ENCODE measurements at regions not wholly inside any gene's neighbourhood (a gene's known extent, or its start where the extent isn't known, plus 50 kb on each side); places are given as distances from the start of the nearest gene placed in this dataset.

DNA sequence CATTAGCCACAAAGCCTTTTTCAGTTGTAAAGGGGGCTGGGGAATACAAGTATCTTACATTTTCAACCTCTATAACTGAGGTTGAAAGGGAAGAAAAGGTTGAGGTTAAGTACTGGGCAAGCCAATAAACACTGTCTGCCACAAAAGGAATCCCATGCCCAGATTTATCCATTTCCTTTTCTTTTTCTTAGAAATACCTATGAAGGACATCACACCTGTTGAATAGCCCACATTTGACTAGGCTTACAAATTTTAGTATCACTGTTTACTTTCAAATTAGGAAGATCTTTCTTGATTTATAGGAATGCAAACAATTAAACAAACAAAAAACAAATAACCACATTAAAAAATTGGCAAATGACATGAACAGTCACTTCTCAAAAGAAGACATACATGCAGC, 81.0 kb upstream of the CAV2 start:
- SMC1A ChIA-PET (ENCODE audit: uncharacterized antibody, unreplicated experiment), result no interaction called here
- RAD21 ChIA-PET (ENCODE audit: unreplicated experiment), result no interaction called here
- H3K9me3 ChIP-seq (replicated peaks; ENCODE audit: control insufficient read depth, insufficient read depth, low read length), result no peaks in the 10 kb centered on the region
- in situ Hi-C loops (cut with MboI) (no loop called here), intact Hi-C loops (cut with micrococcal nuclease; ENCODE audit: unreplicated experiment) (no loop called here)
- H3K79me2 ChIP-seq (ENCODE audit: control insufficient read depth, insufficient read depth, low read length), result no peaks in the 10 kb centered on the region
- no peak overlapping the region for H2AFZ ChIP-seq (ENCODE audit: control insufficient read depth, low read depth, low read length)
- CTCF ChIA-PET, result no interaction called here
- peaks cover 0 to 3% of the 10 kb centered on the region in 2 experiments; a peak in 1 of 4 replicates for H3K27me3 ChIP-seq (replicated peaks in 1 of 2; ENCODE audit: control insufficient read depth in 2 of 2, insufficient read depth in 2 of 2, low read length in 1 of 2)
- ATAC-seq (no peak), DNase-seq (ENCODE audit: low read depth, low spot score) (no peak), FAIRE-seq (no peak)
- no peak overlapping the region for H3K9ac ChIP-seq (ENCODE audit: control insufficient read depth, insufficient read depth, low read length)
- TF ChIP-seq, protein P1, sequence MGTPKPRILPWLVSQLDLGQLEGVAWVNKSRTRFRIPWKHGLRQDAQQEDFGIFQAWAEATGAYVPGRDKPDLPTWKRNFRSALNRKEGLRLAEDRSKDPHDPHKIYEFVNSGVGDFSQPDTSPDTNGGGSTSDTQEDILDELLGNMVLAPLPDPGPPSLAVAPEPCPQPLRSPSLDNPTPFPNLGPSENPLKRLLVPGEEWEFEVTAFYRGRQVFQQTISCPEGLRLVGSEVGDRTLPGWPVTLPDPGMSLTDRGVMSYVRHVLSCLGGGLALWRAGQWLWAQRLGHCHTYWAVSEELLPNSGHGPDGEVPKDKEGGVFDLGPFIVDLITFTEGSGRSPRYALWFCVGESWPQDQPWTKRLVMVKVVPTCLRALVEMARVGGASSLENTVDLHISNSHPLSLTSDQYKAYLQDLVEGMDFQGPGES (IDR thresholded peaks at IDR 0.05), result no peak
- TF ChIP-seq SMARCA5 (IDR thresholded peaks at IDR 0.05) (no peak), HCFC1 (IDR thresholded peaks at IDR 0.05; ENCODE audit: low read length) (no peak), POLR2A (IDR thresholded peaks at IDR 0.05; ENCODE audit: low read depth, low read length) (no peak), RBBP5 (conservative IDR thresholded peaks at IDR 0.05) (no peak)
- TF ChIP-seq, protein P2, sequence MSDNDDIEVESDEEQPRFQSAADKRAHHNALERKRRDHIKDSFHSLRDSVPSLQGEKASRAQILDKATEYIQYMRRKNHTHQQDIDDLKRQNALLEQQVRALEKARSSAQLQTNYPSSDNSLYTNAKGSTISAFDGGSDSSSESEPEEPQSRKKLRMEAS (IDR thresholded peaks at IDR 0.05; ENCODE audit: low read depth, low read length), result no peak
- TF ChIP-seq, protein P3, sequence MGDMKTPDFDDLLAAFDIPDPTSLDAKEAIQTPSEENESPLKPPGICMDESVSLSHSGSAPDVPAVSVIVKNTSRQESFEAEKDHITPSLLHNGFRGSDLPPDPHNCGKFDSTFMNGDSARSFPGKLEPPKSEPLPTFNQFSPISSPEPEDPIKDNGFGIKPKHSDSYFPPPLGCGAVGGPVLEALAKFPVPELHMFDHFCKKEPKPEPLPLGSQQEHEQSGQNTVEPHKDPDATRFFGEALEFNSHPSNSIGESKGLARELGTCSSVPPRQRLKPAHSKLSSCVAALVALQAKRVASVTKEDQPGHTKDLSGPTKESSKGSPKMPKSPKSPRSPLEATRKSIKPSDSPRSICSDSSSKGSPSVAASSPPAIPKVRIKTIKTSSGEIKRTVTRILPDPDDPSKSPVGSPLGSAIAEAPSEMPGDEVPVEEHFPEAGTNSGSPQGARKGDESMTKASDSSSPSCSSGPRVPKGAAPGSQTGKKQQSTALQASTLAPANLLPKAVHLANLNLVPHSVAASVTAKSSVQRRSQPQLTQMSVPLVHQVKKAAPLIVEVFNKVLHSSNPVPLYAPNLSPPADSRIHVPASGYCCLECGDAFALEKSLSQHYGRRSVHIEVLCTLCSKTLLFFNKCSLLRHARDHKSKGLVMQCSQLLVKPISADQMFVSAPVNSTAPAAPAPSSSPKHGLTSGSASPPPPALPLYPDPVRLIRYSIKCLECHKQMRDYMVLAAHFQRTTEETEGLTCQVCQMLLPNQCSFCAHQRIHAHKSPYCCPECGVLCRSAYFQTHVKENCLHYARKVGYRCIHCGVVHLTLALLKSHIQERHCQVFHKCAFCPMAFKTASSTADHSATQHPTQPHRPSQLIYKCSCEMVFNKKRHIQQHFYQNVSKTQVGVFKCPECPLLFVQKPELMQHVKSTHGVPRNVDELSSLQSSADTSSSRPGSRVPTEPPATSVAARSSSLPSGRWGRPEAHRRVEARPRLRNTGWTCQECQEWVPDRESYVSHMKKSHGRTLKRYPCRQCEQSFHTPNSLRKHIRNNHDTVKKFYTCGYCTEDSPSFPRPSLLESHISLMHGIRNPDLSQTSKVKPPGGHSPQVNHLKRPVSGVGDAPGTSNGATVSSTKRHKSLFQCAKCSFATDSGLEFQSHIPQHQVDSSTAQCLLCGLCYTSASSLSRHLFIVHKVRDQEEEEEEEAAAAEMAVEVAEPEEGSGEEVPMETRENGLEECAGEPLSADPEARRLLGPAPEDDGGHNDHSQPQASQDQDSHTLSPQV (IDR thresholded peaks at IDR 0.05), result no peak
- H3K36me3 ChIP-seq (ENCODE audit: control insufficient read depth in 2 of 2, insufficient read depth in 2 of 2, low read length in 1 of 2), result no peaks in the 10 kb centered on the region
- H3K4me1 ChIP-seq (ENCODE audit: control insufficient read depth, insufficient read depth, low read length), result no peaks in the 10 kb centered on the region
- POLR2A ChIA-PET, result no interaction called here
- H3K27ac ChIP-seq (ENCODE audit: control insufficient read depth, insufficient read depth), result no peak overlapping the region
- H4K20me1 ChIP-seq (ENCODE audit: control insufficient read depth, insufficient read depth), result no peaks in the 10 kb centered on the region
- H3K4me3 ChIP-seq, result no peak overlapping the region
- no TSS peak for BruUV-seq (replicated peaks)
- no peak overlapping the region for H3K4me2 ChIP-seq (ENCODE audit: control insufficient read depth, insufficient read depth)
